Fibroblast of skin of back (primary cell): ENCODE measurements at regions not wholly inside any gene's neighbourhood (a gene's known extent, or its start where the extent isn't known, plus 50 kb on each side); places are given as distances from the start of the nearest gene placed in this dataset.
"Not testable (repeated sequence)": the region's sequence is repeated elsewhere in the genome, so short reads cannot be mapped to it uniquely, and the experiment has no call there.

ENCODE experiments used
- DNase-seq: peaks from one replicate; pipeline ENCODE4 v3.0.0-alpha.2; 2013

DNA sequence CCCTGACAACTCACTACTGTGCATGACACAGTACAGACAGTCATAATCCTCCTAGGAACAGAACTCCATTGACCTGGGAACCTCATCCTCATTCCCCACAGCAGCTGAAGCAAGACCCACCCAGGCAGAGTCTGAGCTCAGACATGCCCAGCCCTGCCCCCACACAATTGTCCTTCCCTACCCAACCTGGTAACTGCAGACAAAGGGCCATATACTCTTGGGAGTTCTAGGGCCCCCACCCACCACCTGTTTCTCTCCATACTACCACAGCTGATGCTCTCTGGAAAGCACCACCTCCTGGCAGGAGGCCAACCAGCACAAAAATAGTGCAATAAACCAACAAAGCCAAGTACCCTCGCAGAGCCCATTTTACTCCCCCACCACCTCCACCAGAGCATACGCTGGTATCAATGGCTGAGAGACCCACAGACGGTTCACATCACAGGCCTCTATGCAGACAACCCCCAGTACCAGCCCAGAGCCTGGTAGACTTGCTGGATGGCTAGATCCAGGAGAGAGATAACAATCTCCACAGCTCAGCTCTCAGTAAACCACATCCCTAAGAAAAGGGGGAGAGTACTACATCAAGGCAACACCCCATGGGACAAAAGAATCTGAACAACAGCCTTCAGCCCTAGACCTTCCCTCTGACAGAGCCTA, 159.7 kb upstream of the CXADR start:
- DNase-seq: no peak

DNA sequence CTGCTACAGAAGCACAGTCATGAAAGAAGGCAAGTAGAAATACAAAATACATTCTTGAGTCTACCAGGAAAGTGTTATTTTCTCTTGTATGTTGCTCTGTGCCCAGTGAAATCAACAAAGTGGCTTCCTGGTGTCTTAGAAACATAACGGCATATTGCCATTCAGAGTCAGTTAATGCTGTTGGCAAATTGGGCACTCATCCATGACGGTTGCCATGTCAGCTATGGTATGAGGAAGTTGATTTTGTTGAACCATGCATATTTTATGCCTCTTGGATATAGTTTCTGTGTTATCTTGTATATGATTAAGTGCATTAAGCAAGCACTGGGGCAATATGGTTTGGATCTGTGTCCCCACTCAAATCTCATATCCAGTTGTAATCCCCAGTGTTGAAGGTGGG, 153.1 kb upstream of the CXADR start:
- DNase-seq: no peak

DNA sequence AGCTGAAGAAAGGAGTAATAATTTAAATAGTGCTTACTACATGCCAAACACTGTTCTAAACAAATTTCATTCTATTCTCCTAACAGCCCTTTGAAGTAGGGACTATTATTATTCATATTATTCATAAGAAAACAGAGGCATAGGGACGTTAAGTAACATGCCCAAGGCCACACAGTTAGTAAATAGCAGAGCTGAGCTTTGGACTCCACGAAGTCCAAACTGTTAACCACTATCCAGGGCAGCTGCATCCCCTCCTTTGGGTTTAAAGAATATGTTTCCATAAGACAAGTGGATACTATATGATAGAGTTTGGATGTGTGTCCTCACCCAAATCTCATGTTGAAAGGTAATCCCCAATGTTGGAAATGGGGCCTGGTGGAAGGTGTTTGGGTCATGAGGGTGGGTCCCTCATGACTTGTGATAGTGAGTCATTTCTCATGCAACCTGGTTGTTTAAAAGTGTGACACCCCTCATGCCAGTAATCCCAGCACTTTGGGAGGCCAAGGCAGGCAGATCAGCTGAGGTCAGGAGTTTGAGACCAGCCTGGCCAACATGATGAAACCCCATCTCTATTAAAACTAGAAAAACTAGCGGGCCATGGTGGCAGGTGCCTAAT, 144.0 kb upstream of the CXADR start:
- DNase-seq: no peak

DNA sequence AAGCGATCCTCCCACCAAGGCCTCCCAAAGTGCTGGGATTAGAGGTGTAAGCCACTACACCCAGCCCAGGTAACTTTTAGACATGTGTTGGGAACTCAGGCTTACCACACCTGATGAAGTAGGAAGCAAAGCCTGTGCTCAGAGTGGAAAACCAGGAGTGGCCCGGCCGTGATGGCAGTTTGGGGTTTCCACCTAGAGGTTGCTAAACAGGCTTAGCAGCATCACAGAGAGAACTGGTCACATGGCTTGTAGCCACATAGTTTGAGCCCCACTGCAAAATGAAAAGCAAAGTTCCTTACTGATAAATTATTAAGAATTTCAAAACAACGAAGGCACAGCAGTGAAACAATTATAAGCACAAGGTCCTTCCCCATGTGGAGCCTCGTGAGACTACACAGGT, 142.6 kb upstream of the CXADR start:
- DNase-seq: no peak

DNA sequence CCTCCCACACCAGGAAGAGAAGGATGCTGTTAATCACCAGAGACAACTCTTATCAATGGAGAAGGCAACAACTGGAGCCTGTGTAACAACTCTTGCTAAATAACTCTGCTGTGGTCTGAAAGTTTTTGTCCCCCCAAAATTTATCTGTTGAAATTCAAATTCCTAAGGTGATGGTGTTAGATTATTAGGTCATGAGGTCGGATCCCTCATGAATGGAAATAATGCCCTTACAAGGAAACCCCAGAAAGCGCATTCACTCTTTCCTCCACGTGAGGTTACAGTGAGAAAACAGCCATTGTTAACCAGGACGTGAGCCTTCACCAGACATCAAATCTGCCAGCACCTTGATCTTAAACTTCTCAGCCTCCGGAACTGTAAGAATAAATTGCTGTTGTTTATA, 141.9 kb upstream of the CXADR start:
- peak; percentile 8 for DNase-seq

DNA sequence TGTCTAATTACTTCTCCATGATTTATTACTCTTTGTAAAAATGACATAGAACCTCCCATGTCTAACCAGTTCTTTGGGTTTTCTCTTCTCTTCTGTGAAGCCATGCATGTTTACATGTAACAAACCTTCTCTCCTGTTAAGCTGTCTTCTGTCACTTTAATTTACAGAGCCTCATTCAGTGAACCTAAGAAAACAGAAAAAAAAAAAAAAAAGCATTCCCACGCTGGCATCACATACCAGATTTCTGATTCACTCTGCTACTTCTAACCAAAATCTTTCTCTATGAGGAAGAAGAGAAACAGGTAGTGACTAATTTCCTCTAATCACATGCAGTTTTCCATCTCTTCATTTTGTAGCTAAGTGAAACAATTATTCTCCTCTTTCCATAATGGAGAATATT, 141.4 kb upstream of the CXADR start:
- DNase-seq: peak; percentile 80

DNA sequence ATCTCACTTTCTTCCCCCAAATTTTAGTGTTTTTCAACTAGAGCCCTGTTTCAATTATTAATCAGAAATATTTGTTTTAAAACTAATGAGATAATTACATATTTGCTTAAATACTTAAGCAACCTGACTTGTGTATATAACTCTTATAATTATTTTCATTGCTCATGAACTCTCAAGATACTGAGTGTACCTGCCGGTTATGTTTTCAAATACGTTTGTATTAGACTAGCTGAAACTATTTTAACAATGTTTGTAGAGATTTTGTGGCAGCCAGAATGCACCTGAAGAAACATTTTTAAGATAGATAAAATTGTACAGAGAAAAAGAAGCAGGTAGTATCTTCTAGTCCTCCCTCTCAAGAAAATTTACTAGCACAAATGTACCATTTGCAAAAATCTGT, 140.6 kb upstream of the CXADR start:
- DNase-seq: no peak

DNA sequence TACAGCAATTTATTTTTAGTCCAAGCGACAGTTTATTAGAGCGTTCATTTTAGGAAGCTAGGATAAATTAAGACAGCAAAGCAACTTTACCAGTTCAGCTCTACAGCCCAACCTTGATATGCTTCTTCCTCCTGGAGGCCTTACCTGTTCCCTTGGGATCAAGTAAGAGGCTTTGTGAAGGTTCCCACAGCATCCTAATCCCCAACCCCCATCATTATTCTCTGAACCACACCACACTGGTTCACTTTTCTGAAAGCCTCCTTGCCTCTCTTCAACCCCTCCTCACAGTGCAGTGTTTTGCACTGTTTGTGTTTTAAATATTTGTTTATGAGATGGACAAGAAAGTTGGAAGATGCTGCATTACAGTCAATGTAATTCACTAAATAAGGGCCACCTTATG, 126.3 kb upstream of the CXADR start:
- no peak for DNase-seq

DNA sequence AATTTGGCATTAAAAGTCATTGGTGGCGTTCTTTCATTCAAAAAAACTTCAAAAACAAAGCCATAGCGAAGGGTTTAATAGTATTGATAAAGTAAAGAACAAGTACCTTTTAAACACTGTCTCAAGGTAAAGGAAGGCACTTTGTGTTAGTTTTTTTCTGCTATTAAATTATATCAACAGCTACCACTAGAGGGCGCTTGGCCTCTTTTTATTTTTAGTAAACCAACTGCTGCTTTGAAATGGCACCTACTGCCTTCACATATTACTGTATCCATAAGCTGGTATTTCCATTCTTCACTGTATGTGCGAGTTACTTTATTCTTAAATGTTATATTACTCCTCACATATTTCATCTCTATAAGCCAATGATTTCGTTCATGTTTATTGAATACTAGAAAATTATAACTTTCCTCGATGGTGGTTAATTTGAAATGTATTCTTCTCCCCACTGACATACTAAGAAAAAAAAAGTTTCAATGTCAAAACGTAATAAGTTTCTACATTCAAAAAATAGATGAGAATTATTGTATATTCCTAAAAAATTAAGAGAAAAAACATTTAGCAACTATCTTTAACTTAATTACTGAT, 125.7 kb upstream of the CXADR start:
- DNase-seq: peak; percentile 51

DNA sequence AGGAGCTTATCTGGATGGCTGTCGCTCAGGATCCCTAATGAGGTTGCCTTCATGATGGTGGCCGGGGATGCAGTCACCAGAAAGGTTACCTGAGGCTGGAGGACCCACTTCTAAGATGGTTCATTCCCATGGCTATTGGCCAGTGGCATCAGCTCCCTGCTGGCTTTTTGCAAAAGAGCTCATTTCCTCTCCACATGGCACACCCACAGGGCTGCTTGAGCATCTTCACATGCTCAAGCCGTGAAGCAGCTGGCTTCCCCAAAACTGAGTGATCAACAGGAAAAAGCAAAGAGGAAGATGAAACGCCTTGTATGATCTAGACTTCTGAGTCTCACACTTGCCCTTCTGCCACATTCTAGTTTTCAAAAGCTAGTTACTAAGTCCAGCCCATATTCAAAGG, 124.6 kb upstream of the CXADR start:
- no peak for DNase-seq

DNA sequence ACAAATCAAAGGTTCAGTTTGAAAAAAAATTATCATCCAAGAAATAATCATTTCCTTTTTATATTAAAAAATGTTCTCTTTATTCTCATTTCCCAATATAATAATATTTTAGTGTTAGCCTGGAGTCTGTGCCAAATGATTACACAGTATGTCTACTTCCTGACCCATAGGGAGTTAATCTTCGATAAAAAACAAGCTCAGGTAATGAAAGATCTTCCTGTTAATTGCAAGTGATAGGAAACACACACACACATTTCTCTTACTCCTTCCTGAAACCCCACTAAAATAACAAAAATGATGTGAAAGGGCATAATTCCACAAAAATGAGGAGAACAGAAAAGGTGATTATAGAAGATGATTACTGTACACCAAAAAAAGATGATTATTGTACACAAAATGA, 123.5 kb upstream of the CXADR start:
- no peak for DNase-seq

DNA sequence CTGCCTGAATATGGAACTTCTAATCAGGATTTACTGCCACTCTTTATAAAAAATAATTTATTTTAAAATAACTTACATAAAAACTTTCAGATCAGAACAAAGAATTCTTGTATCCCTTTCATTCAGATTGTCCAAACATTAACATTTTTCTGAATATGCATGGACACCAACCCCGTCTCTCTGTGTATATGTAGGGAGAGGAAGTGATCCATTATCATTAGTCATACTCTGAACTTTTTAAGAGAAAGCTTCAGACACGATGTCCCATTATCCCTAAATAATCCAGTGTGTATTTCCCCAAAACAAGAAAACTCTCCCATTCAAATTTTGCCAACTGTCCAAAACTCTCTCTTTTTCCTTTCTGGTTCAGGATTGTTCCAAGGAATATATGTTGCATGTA, 122.3 kb upstream of the CXADR start:
- DNase-seq: no peak

DNA sequence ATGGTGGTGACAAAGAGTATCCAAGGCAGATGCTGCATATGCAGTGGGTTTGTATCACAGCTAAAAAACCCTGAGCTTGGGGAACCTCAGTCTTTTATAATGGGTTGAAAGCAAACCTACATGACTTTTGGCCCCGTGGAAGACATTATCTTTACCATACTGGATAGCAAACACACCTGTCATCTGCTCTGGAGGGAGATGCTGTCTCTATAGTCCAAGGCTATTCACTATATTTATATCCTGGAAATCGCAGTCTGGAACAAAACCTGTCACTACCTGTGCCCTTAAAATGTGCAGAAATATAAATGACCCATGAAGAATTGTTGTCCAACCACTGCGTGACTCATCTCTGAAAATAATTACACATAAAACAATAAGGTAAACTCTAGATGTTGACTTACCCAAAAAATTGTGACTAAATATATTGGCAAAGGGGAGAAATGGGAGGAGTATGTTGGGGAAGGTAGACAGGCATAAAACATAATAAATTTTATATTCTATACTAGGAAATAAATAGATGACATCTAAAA, 121.0 kb upstream of the CXADR start:
- no peak for DNase-seq

DNA sequence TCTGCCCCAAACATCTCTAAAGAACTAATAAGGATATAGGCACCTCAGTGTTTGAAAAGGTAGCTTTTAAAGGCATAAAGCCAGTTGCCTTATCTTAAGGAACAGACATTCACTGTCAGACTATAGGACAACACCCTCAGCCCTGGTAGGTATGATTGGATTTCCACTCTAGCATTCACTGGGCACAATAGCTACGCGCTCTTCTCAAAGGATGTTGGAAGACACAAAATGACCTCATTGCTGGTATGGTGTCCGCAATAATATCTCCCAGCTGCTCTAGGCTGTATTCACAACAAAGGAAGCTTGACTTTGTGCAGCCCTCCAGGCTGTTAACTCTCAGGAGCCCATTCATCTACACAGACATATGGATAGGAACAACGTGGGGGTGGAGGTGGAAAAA, 119.4 kb upstream of the CXADR start:
- DNase-seq: no peak

DNA sequence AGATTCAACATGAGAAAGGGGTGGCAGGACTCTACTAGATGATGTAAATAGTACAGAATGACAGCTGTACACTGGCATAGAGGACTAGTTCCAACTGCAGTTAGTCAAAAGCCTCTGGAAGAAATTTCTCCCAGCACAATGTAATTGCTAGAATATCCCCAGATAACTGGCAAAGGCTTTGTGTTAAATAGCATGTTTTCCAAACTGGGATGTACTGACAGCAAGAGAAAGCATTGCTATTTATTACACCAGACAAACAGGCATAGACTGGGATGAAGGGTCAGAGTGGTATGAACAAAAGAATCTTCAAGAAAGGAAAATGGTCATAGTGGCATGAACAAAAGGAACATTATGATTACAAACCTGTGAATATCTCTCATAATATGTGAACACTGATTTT, 115.9 kb upstream of the CXADR start:
- no peak for DNase-seq

DNA sequence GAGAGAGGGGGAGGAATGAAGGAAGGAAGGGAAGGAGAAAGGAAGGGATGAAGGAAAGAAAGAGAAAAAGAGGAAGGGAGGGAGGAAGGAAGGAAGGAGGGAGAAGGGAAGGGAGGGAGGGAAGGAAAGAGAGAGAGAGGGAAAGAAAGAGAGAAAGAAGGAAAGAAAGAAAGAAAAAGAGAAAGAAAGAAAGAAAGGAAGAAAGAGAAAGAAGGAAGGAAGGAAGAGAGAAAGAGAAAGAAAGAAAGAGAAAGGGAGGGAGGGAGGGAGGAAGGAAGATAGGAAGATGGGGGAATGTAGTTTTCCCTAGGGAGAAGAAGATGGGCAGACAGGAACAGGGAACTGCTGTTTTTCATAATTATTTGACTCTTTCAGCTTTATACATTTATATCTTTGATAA, 115.1 kb upstream of the CXADR start:
- no peak for DNase-seq

DNA sequence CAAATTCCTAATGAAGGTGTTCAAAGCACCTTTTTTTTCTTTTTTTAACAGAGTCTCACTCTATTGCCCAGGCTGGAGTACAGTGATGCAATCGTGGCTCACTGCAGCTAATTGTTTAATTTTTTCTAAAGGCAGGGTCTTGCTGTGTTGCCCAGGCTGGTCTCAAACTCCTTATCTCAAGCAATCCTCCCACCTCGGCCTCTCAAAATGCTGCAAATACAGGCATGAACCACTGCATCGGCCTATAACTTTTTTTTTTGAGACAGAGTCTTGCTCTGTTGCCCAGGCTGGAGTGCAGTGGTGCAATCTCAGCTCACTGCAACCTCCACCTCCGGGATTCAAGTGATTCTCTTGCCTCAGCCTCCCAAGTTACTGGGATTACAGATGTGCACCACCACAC, 113.9 kb upstream of the CXADR start:
- not testable (repeated sequence) for DNase-seq

DNA sequence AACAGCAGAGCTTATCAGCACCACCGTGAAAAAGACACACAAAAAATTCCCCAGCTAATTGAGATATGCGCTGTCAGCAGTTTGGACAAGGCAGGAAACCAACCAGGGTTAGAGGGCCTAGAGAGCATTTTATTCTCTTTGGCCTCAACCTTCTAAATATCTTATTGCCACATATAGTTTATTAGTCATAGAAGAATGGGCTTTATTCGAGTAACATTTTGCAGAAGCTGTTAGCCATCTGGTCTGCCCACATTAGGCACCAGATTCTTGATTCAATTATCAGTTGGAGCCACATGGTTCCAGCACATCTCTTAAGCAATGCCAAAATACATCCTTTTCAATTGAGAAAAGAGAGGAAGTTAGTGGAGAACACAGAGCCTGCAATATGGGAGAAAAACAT, 109.9 kb upstream of the CXADR start:
- no peak for DNase-seq

DNA sequence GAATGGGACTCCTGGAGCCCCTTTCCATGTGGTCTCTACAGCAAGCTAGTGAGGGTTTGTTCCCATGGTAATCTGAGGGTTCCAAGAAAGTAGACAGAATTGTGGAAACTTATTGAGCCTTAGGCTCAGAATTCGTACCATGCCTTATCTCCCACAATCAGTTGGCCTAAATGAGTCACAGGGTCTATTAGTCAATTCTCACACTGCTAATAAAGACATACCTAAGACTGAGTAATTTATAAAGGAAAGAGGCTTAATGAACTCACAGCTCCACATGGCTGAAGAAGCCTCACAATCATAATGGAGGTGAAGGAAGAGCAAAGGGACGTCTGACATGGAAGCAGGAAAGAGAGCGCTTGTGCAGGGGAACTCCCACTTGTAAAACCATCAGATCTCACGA, 106.6 kb upstream of the CXADR start:
- DNase-seq: no peak

DNA sequence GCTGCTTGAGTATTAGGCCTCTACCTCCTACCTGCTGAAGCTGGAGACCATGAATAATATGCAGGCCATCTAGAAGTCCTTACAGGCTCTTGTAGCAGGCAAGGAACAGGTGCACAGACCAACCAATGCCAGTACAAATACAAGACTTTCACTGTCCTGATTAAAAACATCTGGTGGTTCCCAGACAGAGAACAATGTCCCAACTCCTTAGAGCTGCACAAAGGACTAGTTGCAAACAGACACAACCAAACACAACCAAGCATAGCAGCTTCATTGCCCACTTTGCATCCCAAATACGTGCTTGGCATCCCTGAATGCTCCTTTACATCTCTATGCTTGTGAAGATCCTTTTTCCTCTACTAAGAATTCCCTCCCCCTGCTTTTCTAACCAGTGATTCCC, 98.1 kb upstream of the CXADR start:
- DNase-seq: no peak

DNA sequence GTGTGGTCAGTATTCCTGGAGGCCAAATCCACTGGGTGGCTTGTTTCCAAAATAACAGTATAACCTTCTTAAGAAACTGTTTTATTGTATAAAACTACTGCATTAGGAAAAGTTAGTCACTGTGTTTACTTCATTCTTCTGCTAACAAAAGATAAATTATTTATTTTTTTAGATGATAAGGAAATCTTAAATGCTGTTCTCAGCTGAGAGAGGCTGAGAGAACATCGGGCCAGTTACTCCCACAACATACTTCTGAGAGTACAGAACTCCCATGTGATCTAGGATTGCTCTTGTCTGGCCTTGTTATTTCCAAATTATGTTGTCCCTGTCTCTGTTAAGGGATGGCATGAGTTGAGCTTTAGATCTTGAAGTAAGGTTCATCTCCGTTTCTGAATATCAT, 96.7 kb upstream of the CXADR start:
- no peak for DNase-seq

DNA sequence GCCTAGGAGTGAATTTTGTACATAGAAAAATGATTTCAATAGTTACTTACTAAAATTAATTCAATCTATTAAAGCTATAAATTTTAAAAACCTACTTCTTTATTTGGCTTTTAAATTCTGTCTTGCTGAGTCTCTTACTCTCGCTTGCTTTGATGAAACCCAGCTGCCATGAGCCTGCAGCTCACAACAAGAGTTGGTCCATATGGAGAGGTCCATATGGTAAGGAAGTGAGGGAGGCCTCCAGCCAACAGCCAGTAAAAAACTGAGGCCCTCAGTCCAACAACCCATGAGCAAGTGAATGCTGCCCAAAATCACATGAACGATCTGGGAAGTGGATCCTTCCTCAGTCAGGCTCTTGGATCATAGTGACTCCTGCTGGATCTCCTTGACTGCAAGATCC, 89.9 kb upstream of the CXADR start:
- DNase-seq: no peak

DNA sequence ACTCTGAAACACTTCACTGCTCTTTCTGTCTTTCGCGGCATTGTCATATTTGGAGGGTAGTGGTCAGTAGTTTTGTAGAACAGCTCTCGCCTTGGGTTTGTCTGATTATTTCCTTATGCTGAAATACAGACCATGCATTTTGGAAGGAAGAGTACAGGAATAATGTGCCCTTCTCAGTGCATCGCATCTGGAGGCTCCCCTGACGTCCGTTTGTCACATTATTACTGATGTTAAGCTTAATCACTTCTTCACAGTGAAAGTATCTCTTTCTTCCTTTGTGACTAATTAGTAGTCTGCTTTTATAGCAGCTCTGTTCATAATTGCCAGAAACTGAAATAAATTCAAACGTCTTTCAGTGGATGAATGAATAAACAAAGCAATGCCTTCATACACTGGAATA, 85.7 kb upstream of the CXADR start:
- DNase-seq: no peak

DNA sequence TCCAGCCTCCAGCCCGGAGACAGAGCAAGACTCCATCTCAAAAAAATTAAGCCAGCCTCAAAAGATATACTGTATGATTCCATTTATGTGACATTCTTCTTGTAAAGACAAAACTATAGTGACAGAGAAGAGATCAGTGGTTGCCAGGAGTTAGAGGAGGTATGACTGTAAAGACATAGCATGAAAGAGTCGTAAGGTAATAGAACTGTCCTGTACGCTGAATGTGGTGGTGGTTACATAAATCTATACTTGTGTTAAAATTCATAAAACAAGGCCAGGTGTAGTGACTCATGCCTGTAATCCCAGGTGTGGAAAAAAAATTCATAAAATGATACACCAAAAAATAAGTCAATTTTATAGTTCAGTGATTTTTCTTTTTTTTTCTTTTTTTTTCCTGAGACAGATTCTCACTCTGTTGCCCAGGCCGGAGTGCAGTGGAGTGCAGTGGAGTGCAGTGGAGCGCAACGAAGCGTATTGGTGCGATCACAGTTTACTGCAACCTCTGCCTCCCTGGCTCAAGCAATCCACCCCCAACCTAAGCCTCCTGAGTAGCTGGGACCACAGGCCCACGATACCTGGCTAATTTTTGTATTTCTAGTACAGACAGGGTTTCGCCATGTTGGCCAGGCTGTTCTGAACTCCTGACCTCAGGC, 84.9 kb upstream of the CXADR start:
- DNase-seq: no peak
